ENCODE measurements at regions not wholly inside any gene's neighbourhood (a gene's known extent, or its start where the extent isn't known, plus 50 kb on each side); places are given as distances from the start of the nearest gene placed in this dataset.

DNA sequence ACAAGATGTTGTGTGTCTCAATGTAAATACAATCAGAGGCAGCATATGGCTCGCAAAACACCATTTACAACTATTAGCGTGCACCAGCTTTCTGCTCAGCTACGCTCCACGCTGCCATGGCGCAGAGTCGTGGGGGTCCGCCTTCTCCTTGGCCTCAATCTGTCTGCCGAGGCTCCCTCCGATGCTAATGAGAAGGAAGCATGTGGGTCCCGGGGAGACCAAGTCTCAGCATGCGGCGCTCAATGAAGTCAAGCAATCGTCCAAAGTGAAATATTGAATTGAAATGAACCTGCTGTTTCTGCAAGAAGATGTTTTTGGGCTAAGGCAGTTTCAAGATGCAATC, 228.9 kb downstream of the TOMM20 start:
- H3K27ac Mint-ChIP-seq (ENCODE audit: unreplicated experiment): no peak overlapping the region
- H3K36me3 ChIP-seq (ENCODE audit: insufficient read depth, low read length): no peaks in the 10 kb centered on the region
- no peak for TF ChIP-seq EZH2 (IDR thresholded peaks at IDR 0.05; ENCODE audit: insufficient read depth, low read length)
- TF ChIP-seq, protein P1, sequence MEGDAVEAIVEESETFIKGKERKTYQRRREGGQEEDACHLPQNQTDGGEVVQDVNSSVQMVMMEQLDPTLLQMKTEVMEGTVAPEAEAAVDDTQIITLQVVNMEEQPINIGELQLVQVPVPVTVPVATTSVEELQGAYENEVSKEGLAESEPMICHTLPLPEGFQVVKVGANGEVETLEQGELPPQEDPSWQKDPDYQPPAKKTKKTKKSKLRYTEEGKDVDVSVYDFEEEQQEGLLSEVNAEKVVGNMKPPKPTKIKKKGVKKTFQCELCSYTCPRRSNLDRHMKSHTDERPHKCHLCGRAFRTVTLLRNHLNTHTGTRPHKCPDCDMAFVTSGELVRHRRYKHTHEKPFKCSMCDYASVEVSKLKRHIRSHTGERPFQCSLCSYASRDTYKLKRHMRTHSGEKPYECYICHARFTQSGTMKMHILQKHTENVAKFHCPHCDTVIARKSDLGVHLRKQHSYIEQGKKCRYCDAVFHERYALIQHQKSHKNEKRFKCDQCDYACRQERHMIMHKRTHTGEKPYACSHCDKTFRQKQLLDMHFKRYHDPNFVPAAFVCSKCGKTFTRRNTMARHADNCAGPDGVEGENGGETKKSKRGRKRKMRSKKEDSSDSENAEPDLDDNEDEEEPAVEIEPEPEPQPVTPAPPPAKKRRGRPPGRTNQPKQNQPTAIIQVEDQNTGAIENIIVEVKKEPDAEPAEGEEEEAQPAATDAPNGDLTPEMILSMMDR (IDR thresholded peaks at IDR 0.05; ENCODE audit: insufficient read depth, low read depth, low read length): no peak
- DNase-seq (ENCODE audit: low read depth) (no peak), FAIRE-seq (no peak)
- H3K9me3 Mint-ChIP-seq (ENCODE audit: unreplicated experiment): peaks cover 7% of the 10 kb centered on the region
- no peaks in the 10 kb centered on the region for H3K27me3 ChIP-seq (ENCODE audit: insufficient read depth, low read length)
- H3K4me3 Mint-ChIP-seq (ENCODE audit: unreplicated experiment): no peak overlapping the region
- no peaks in the 10 kb centered on the region for H3K9me3 ChIP-seq (ENCODE audit: insufficient read depth, low read depth, low read length)
- no peaks in the 10 kb centered on the region for H4K20me1 ChIP-seq (ENCODE audit: insufficient read depth, low read length)
- H3K79me2 ChIP-seq (ENCODE audit: insufficient read depth, low read length): no peaks in the 10 kb centered on the region
- peak overlapping the region; percentile 50 for H2AFZ ChIP-seq (ENCODE audit: low read depth, low read length)
- no peaks in the 10 kb centered on the region for H3K36me3 Mint-ChIP-seq (ENCODE audit: low read depth, unreplicated experiment)
- H3K4me1 Mint-ChIP-seq (ENCODE audit: low read depth, unreplicated experiment): peaks cover 25% of the 10 kb centered on the region
- peak overlapping the region; percentile 55 for H3K4me2 ChIP-seq (ENCODE audit: low read length)
- H3K4me3 ChIP-seq (ENCODE audit: insufficient read depth, low read depth, low read length): no peak overlapping the region
- peaks cover 27% of the 10 kb centered on the region for H3K4me1 ChIP-seq (ENCODE audit: insufficient read depth, low read length)
- peak overlapping the region; percentile 15 for H3K27ac ChIP-seq (ENCODE audit: low read depth, low read length)
- H3K9ac ChIP-seq (ENCODE audit: low read length): peak overlapping the region; percentile 56
- H3K27me3 Mint-ChIP-seq (ENCODE audit: low read depth, unreplicated experiment): no peaks in the 10 kb centered on the region

DNA sequence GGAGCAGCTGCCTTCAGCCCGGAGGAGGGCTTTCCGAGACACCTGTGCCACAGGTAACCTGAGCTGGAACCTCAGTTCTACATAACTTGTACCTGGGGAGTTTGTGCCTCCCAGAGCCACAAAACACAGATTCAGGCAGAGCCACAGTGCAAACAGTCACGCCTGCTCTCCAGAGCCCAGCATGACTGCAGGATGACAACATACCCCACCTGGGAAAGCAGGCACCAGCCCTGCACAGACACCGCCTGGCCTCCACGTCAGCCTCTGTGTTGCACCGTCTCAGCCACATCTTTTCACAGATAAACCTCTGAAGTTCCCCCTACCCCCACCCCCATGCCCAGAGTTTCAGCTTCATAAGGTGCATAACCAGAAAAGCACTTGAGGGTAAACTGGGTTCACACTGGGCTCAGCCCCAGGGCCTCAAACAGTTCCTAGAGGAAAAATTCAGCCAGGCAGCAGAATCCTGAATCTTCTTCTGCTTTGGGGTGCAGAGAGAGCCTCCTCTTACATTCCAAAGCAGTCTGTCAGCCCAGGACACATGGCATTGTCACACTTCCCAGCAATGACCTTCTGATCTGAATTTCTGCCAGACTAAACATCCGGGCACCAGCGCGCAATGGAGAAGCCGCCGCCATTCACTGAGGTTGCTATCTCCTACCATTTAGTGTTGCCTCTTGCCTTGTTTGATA, 229.5 kb downstream of the TOMM20 start:
- FAIRE-seq (no peak), DNase-seq (ENCODE audit: low read depth) (peak; percentile 53)
- no peaks in the 10 kb centered on the region for H3K36me3 Mint-ChIP-seq (ENCODE audit: low read depth, unreplicated experiment)

More for the DNA sequence above, 229.5 kb downstream of the TOMM20 start:
- Mint-ChIP-seq H3K4me1 (ENCODE audit: low read depth, unreplicated experiment) (peaks cover 27% of the 10 kb centered on the region), H3K9me3 (ENCODE audit: unreplicated experiment) (peaks cover 7% of the 10 kb centered on the region), H3K4me3 (ENCODE audit: unreplicated experiment) (no peak overlapping the region), H3K27me3 (ENCODE audit: low read depth, unreplicated experiment) (no peaks in the 10 kb centered on the region), H3K27ac (ENCODE audit: unreplicated experiment) (peak overlapping the region; percentile 26)
- no peaks in the 10 kb centered on the region for H4K20me1 ChIP-seq (ENCODE audit: insufficient read depth, low read length)
- H3K4me2 ChIP-seq (ENCODE audit: low read length): peak overlapping the region; percentile 55
- TF ChIP-seq EZH2 (IDR thresholded peaks at IDR 0.05; ENCODE audit: insufficient read depth, low read length): no peak
- TF ChIP-seq, protein P1 (IDR thresholded peaks at IDR 0.05; ENCODE audit: insufficient read depth, low read depth, low read length): no peak
- peak overlapping the region; percentile 56 for H3K9ac ChIP-seq (ENCODE audit: low read length)
- peak overlapping the region; percentile 50 for H2AFZ ChIP-seq (ENCODE audit: low read depth, low read length)
- H3K27me3 ChIP-seq (ENCODE audit: insufficient read depth, low read length): no peaks in the 10 kb centered on the region
- H3K36me3 ChIP-seq (ENCODE audit: insufficient read depth, low read length): no peaks in the 10 kb centered on the region
- H3K9me3 ChIP-seq (ENCODE audit: insufficient read depth, low read depth, low read length): no peaks in the 10 kb centered on the region
- H3K4me1 ChIP-seq (ENCODE audit: insufficient read depth, low read length): peaks cover 30% of the 10 kb centered on the region
- peak overlapping the region; percentile 20 for H3K27ac ChIP-seq (ENCODE audit: low read depth, low read length)
- H3K79me2 ChIP-seq (ENCODE audit: insufficient read depth, low read length): no peaks in the 10 kb centered on the region
- H3K4me3 ChIP-seq (ENCODE audit: insufficient read depth, low read depth, low read length): no peak overlapping the region

Data from astrocyte (in vitro differentiated cells and primary cell).